ENCODE measurements at regions not wholly inside any gene's neighbourhood (a gene's known extent, or its start where the extent isn't known, plus 50 kb on each side); places are given as distances from the start of the nearest gene placed in this dataset.

GRCh38 chr20:62533591-62534495 is 58.0 kb upstream of the GATA5 start:
- TF ChIP-seq CTCF (IDR thresholded peaks at IDR 0.05) (no peak), POLR2A (IDR thresholded peaks at IDR 0.05) (no peak)

All from esophagus squamous epithelium (tissue), 4 donors.